Testis (tissue), 2 donors: ENCODE measurements at regions not wholly inside any gene's neighbourhood (a gene's known extent, or its start where the extent isn't known, plus 50 kb on each side); places are given as distances from the start of the nearest gene placed in this dataset.

Source experiments
- CTCF ChIP-seq, 3 experiments: fragments of 450-650 bp in 2 of 3; fragments of 200-600 bp in 1 of 3; sonication (generic) in 1 of 3; IDR thresholded peaks; one replicate each; pipeline ENCODE4 v1.5.1; 2016 to 2019; ENCODE audit warnings: antibody characterized with exemption in 3 of 3, mild to moderate bottlenecking in 2 of 3, moderate library complexity in 1 of 3
- POLR2A ChIP-seq: fragments of 450-650 bp; IDR thresholded peaks from one replicate; pipeline ENCODE4 v1.6.1; 2017; ENCODE audit warnings: antibody characterized with exemption, mild to moderate bottlenecking, moderate library complexity

DNA sequence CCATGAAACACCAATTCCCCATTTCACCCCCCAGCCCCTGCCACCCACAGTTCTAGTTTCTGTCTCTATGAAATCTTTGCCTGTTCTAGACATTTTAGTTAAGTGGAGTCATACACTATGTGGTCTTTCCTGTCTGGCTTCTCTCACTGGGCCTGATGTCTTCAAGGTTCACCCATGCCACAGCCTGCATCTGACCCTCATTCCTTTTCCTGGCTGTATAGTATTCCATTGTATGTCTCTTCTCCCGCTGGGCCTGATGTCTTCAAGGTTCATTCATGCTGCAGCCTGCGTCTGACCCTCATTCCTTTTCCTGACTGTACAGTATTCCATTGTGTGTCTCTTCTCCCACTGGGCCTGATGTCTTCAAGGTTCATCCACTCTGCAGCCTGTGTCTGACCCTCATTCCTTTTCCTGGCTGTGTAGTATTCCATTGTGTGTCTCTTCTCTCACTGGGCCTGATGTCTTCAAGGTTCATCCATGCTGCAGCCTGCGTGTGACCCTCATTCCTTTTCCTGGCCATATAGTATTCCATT, 191.7 kb downstream of the CRLF2 start:
- TF ChIP-seq POLR2A: no peak
- TF ChIP-seq CTCF (IDR thresholded peaks at IDR 0.05): no peak
